Progenitor cell of endocrine pancreas (in vitro differentiated cells): ENCODE measurements at regions not wholly inside any gene's neighbourhood (a gene's known extent, or its start where the extent isn't known, plus 50 kb on each side); places are given as distances from the start of the nearest gene placed in this dataset.

Experiments
- DNase-seq: peaks from one replicate; pipeline ENCODE4 v3.0.0; 2021; ENCODE audit warnings: low spot score; ENCODE audit not compliant: unreplicated experiment
- H3K27ac Mint-ChIP-seq: 2 replicates; pipeline ENCODE4 v1.8.0; 2021; ENCODE audit warnings: mild to moderate bottlenecking, moderate library complexity, mixed read lengths
- H3K27me3 Mint-ChIP-seq: 2 replicates; pipeline ENCODE4 v1.8.0; 2021; ENCODE audit warnings: mixed read lengths
- H3K36me3 Mint-ChIP-seq: 2 replicates; pipeline ENCODE4 v1.8.0; 2022; ENCODE audit warnings: mixed read lengths; ENCODE audit not compliant: insufficient read depth
- H3K4me1 Mint-ChIP-seq: 2 replicates; pipeline ENCODE4 v1.8.0; 2021; ENCODE audit warnings: low read depth, mixed read lengths
- H3K4me3 Mint-ChIP-seq: 2 replicates; pipeline ENCODE4 v1.8.0; 2021; ENCODE audit warnings: low read depth, mild to moderate bottlenecking, moderate library complexity, mixed read lengths
- H3K9me3 Mint-ChIP-seq: 2 replicates; pipeline ENCODE4 v1.8.0; 2021; ENCODE audit warnings: low read depth, mixed read lengths
- TF ChIP-seq, protein P1 (sequence below): fragments of 200-600 bp; sonication (generic); IDR thresholded peaks from one replicate; pipeline ENCODE4 v1.5.0; 2021; ENCODE audit warnings: antibody characterized with exemption, mild to moderate bottlenecking; ENCODE audit not compliant: unreplicated experiment

DNA sequence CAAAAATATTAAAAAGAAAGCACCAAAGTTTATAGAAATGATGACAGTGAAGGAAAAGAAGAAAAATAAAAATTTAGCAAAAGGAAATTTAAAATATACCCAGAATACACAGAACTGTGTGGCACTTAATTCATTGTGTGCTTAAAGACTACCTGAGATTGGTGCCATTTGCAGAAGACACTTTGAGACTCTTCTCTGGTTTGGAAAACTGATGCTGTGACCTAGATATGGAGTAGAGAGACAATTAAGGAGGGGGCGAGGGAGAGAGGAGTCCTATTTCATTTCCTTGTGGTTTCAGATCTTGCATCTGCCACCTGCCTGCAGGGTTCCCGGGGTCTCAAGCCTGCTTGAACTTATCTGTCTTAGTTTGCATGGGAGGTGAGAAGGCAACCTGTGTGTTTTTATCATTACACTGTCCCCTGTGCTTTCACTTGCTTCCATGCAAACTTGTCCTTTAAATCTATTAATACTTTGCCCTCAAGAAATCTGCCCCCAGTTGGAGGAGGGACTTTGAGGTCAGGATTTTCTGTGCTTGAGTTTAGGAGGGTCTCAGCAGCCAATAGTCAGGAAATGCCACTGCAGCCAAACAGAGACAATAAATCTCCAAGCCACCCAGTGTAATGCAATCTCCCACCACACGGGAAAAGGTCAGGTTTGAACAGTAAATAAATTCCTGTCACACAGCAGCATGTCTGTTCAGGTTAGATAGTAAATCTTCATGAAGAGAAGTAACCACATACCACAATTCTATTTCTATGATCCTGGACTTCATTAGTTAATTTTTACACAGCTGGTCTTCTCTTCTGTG, 119.4 kb downstream of the CAND1 start:
- no peak overlapping the region for H3K4me3 Mint-ChIP-seq

DNA sequence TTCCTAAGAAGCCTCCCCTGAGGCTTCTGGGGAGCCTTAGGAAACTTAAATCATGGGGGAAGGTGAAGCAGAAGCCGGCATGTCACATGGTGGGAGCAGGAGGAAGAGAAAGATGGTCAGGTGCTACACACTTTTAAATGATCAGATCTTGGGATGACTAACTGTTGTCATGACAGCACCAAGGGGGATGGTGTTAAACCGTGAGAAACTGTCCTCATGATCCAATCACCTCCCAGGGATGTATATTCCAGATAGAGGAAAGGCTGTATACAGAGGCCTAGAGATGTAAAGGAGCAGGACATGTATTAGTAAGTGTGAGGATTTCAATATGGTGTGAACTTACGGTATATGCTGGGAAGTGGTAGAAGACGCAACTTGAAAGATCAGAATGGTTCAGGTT, 121.1 kb downstream of the CAND1 start:
- Mint-ChIP-seq H3K4me1 (peaks cover 4% of the 10 kb centered on the region), H3K27ac (no peak overlapping the region), H3K36me3 (no peaks in the 10 kb centered on the region), H3K27me3 (no peaks in the 10 kb centered on the region), H3K4me3 (no peak overlapping the region), H3K9me3 (no peaks in the 10 kb centered on the region)
- TF ChIP-seq, protein P1, sequence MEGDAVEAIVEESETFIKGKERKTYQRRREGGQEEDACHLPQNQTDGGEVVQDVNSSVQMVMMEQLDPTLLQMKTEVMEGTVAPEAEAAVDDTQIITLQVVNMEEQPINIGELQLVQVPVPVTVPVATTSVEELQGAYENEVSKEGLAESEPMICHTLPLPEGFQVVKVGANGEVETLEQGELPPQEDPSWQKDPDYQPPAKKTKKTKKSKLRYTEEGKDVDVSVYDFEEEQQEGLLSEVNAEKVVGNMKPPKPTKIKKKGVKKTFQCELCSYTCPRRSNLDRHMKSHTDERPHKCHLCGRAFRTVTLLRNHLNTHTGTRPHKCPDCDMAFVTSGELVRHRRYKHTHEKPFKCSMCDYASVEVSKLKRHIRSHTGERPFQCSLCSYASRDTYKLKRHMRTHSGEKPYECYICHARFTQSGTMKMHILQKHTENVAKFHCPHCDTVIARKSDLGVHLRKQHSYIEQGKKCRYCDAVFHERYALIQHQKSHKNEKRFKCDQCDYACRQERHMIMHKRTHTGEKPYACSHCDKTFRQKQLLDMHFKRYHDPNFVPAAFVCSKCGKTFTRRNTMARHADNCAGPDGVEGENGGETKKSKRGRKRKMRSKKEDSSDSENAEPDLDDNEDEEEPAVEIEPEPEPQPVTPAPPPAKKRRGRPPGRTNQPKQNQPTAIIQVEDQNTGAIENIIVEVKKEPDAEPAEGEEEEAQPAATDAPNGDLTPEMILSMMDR: no peak
- DNase-seq: no peak

More for the DNA sequence above, 119.4 kb downstream of the CAND1 start:
- H3K4me1 Mint-ChIP-seq: peaks cover 4% of the 10 kb centered on the region
- H3K36me3 Mint-ChIP-seq: no peaks in the 10 kb centered on the region
- no peaks in the 10 kb centered on the region for H3K9me3 Mint-ChIP-seq
- peak overlapping the region; percentile 13 for H3K27ac Mint-ChIP-seq
- TF ChIP-seq, protein P1: peak; percentile 52
- DNase-seq: no peak
- no peaks in the 10 kb centered on the region for H3K27me3 Mint-ChIP-seq

DNA sequence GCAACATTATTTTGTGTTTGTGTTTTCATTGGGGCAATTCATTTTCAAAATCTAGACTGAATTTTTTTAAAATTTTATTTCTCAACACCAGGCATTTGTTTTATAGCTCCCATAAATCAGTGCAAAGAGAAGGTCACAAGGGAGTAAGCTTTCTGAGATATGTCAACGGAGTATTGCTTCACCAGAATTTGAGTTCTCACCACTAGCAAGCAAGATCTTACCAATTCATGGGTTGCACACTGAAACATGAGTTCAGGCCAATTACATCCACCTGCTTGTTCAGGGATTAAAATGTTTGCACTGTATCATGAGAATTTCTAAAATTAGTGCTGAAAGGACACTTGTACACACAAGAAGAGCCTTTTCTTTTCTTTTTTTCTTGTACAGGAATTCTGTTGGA, 121.9 kb downstream of the CAND1 start:
- DNase-seq: no peak
- H3K36me3 Mint-ChIP-seq: no peaks in the 10 kb centered on the region
- H3K27me3 Mint-ChIP-seq: no peaks in the 10 kb centered on the region
- H3K9me3 Mint-ChIP-seq: no peaks in the 10 kb centered on the region
- TF ChIP-seq, protein P1: no peak
- no peak overlapping the region for H3K27ac Mint-ChIP-seq
- no peak overlapping the region for H3K4me3 Mint-ChIP-seq
- H3K4me1 Mint-ChIP-seq: peaks cover 4% of the 10 kb centered on the region

DNA sequence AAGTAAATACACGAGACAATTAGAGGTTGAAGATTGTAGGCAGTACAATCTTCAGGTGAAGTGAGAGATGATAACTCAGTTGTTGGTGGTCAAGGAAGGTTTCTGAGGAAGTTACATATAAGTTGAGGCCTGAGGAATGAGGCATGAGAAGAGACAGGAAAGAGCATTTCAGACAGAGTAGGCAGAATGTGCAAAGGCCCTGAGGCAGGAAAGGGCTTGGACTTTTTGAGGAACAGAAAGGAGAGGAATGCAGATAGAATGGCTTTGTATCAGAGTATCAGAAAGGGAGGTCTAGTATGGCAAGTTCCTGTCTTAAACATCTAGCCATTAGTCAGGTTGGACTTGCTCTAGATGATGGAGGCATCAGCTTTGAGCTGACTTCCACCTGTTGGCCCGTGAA, 122.5 kb downstream of the CAND1 start:
- TF ChIP-seq, protein P1: no peak
- Mint-ChIP-seq H3K36me3 (no peaks in the 10 kb centered on the region), H3K27ac (no peak overlapping the region), H3K4me3 (no peak overlapping the region), H3K27me3 (no peaks in the 10 kb centered on the region), H3K4me1 (peaks cover 4% of the 10 kb centered on the region), H3K9me3 (no peaks in the 10 kb centered on the region)
- no peak for DNase-seq

DNA sequence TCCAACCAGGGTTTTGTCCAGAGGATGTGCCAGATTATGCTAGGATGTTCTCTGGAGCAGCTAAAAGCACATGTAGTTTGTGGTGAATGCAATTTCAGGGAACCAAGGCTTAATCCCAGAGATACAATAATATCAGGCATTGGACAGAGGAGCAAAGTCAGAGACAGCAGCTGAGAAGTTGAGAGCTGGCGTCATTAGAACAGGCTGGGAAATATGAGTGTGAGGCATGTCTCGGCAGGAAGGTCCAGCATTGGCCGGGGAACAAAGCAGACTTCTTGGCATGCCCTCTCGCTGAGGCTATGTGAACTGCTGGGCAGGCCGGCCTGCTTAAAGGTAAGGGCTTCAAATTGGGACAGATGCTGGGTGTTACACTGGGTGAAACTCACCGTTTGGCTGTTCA, 125.4 kb downstream of the CAND1 start:
- H3K27me3 Mint-ChIP-seq: no peaks in the 10 kb centered on the region
- H3K27ac Mint-ChIP-seq: no peak overlapping the region
- TF ChIP-seq, protein P1: no peak
- no peaks in the 10 kb centered on the region for H3K9me3 Mint-ChIP-seq
- no peak overlapping the region for H3K4me3 Mint-ChIP-seq
- no peaks in the 10 kb centered on the region for H3K36me3 Mint-ChIP-seq
- DNase-seq: no peak
- H3K4me1 Mint-ChIP-seq: no peaks in the 10 kb centered on the region
